ENCODE measurements at regions not wholly inside any gene's neighbourhood (a gene's known extent, or its start where the extent isn't known, plus 50 kb on each side); places are given as distances from the start of the nearest gene placed in this dataset.

GRCh38 chr4:8698341-8699062 is 105.9 kb downstream of the CPZ start:
- Histone ChIP-seq H3K36me3 (ENCODE audit: insufficient read depth, low read depth, low read length) (no peaks in the 10 kb centered on the region), H3K9ac (ENCODE audit: low read depth, low read length) (no peak overlapping the region), H3K9me3 (ENCODE audit: insufficient read depth, low read depth, low read length) (no peaks in the 10 kb centered on the region), H3K4me1 (ENCODE audit: insufficient read depth, low read length) (no peaks in the 10 kb centered on the region), H3K27me3 (ENCODE audit: insufficient read depth, low read length) (no peaks in the 10 kb centered on the region; the same call in 1 of the 2 replicates), H3K4me3 (ENCODE audit: low read length) (no peak overlapping the region), H3K27ac (ENCODE audit: low read length) (no peak overlapping the region)

- H3K4me1 ChIP-seq (ENCODE audit: insufficient read depth, low read length): no peaks in the 10 kb centered on the region
- H3K4me3 ChIP-seq (ENCODE audit: low read length): no peak overlapping the region
- H3K36me3 ChIP-seq (ENCODE audit: insufficient read depth, low read depth, low read length): no peaks in the 10 kb centered on the region
- H3K27ac ChIP-seq (ENCODE audit: low read length): no peak overlapping the region
- H3K9me3 ChIP-seq (ENCODE audit: insufficient read depth, low read depth, low read length): no peaks in the 10 kb centered on the region
- no peak overlapping the region for H3K9ac ChIP-seq (ENCODE audit: low read depth, low read length)
- no peaks in the 10 kb centered on the region; the same call in 1 of the 2 replicates for H3K27me3 ChIP-seq (ENCODE audit: insufficient read depth, low read length)
Measured at GRCh38 chr4:8697826-8698225, 105.3 kb downstream of the CPZ start.

GRCh38 chr4:8696369-8697127 is 104.0 kb downstream of the CPZ start:
- no peaks in the 10 kb centered on the region; the same call in 1 of the 2 replicates for H3K27me3 ChIP-seq (ENCODE audit: insufficient read depth, low read length)

GRCh38 chr4:8695237-8696219 is 103.0 kb downstream of the CPZ start:
- Histone ChIP-seq H3K4me3 (ENCODE audit: low read length) (no peak overlapping the region), H3K27me3 (ENCODE audit: insufficient read depth, low read length) (peaks cover 6% of the 10 kb centered on the region; the same call in 1 of the 2 replicates), H3K27ac (ENCODE audit: low read length) (no peak overlapping the region), H3K36me3 (ENCODE audit: insufficient read depth, low read depth, low read length) (no peaks in the 10 kb centered on the region), H3K4me1 (ENCODE audit: insufficient read depth, low read length) (no peaks in the 10 kb centered on the region), H3K9me3 (ENCODE audit: insufficient read depth, low read depth, low read length) (no peaks in the 10 kb centered on the region), H3K9ac (ENCODE audit: low read depth, low read length) (no peak overlapping the region)

More at GRCh38 chr4:8696369-8697127, 104.0 kb downstream of the CPZ start:
- Histone ChIP-seq H3K4me1 (ENCODE audit: insufficient read depth, low read length) (no peaks in the 10 kb centered on the region), H3K4me3 (ENCODE audit: low read length) (no peak overlapping the region), H3K9ac (ENCODE audit: low read depth, low read length) (no peak overlapping the region), H3K27ac (ENCODE audit: low read length) (no peak overlapping the region), H3K9me3 (ENCODE audit: insufficient read depth, low read depth, low read length) (no peaks in the 10 kb centered on the region), H3K36me3 (ENCODE audit: insufficient read depth, low read depth, low read length) (no peaks in the 10 kb centered on the region)

GRCh38 chr4:8694651-8695151 is 102.1 kb downstream of the CPZ start:
- Histone ChIP-seq H3K4me3 (ENCODE audit: low read length) (no peak overlapping the region), H3K27ac (ENCODE audit: low read length) (no peak overlapping the region), H3K4me1 (ENCODE audit: insufficient read depth, low read length) (no peaks in the 10 kb centered on the region), H3K36me3 (ENCODE audit: insufficient read depth, low read depth, low read length) (no peaks in the 10 kb centered on the region), H3K9ac (ENCODE audit: low read depth, low read length) (no peak overlapping the region), H3K9me3 (ENCODE audit: insufficient read depth, low read depth, low read length) (no peaks in the 10 kb centered on the region), H3K27me3 (ENCODE audit: insufficient read depth, low read length) (peaks cover 14% of the 10 kb centered on the region; the same call in 1 of the 2 replicates)

GRCh38 chr4:8694226-8694625 is 101.7 kb downstream of the CPZ start:
- H3K4me3 ChIP-seq (ENCODE audit: low read length): no peak overlapping the region
- H3K36me3 ChIP-seq (ENCODE audit: insufficient read depth, low read depth, low read length): no peaks in the 10 kb centered on the region
- H3K9ac ChIP-seq (ENCODE audit: low read depth, low read length): no peak overlapping the region
- no peak overlapping the region for H3K27ac ChIP-seq (ENCODE audit: low read length)
- H3K4me1 ChIP-seq (ENCODE audit: insufficient read depth, low read length): no peaks in the 10 kb centered on the region
- peaks cover 19% of the 10 kb centered on the region for H3K27me3 ChIP-seq (ENCODE audit: insufficient read depth, low read length)
- no peaks in the 10 kb centered on the region for H3K9me3 ChIP-seq (ENCODE audit: insufficient read depth, low read depth, low read length)

- no peaks in the 10 kb centered on the region for H3K4me1 ChIP-seq (ENCODE audit: insufficient read depth, low read length)
- no peak overlapping the region for H3K27ac ChIP-seq (ENCODE audit: low read length)
- no peaks in the 10 kb centered on the region for H3K9me3 ChIP-seq (ENCODE audit: insufficient read depth, low read depth, low read length)
- no peak overlapping the region for H3K4me3 ChIP-seq (ENCODE audit: low read length)
- H3K36me3 ChIP-seq (ENCODE audit: insufficient read depth, low read depth, low read length): no peaks in the 10 kb centered on the region
- peaks cover 49% of the 10 kb centered on the region for H3K27me3 ChIP-seq (ENCODE audit: insufficient read depth, low read length)
- no peak overlapping the region for H3K9ac ChIP-seq (ENCODE audit: low read depth, low read length)
Measured at GRCh38 chr4:8691151-8691775, 98.7 kb downstream of the CPZ start.

- H3K27ac ChIP-seq (ENCODE audit: low read length): no peak overlapping the region
- H3K36me3 ChIP-seq (ENCODE audit: insufficient read depth, low read depth, low read length): no peaks in the 10 kb centered on the region
- H3K27me3 ChIP-seq (ENCODE audit: insufficient read depth, low read length): peaks cover 56% of the 10 kb centered on the region
- H3K9me3 ChIP-seq (ENCODE audit: insufficient read depth, low read depth, low read length): no peaks in the 10 kb centered on the region
- no peaks in the 10 kb centered on the region for H3K4me1 ChIP-seq (ENCODE audit: insufficient read depth, low read length)
- H3K9ac ChIP-seq (ENCODE audit: low read depth, low read length): no peak overlapping the region
- H3K4me3 ChIP-seq (ENCODE audit: low read length): no peak overlapping the region
Measured at GRCh38 chr4:8690216-8691150, 97.9 kb downstream of the CPZ start.

- H3K27ac ChIP-seq (ENCODE audit: low read length): no peak overlapping the region
- peaks cover 64% of the 10 kb centered on the region for H3K27me3 ChIP-seq (ENCODE audit: insufficient read depth, low read length)
- no peak overlapping the region for H3K9ac ChIP-seq (ENCODE audit: low read depth, low read length)
- H3K4me3 ChIP-seq (ENCODE audit: low read length): no peak overlapping the region
- no peaks in the 10 kb centered on the region for H3K9me3 ChIP-seq (ENCODE audit: insufficient read depth, low read depth, low read length)
- H3K36me3 ChIP-seq (ENCODE audit: insufficient read depth, low read depth, low read length): no peaks in the 10 kb centered on the region
- H3K4me1 ChIP-seq (ENCODE audit: insufficient read depth, low read length): no peaks in the 10 kb centered on the region
Measured at GRCh38 chr4:8689741-8690140, 97.2 kb downstream of the CPZ start.

- Histone ChIP-seq H3K27me3 (ENCODE audit: insufficient read depth, low read length) (peaks cover 71% of the 10 kb centered on the region), H3K36me3 (ENCODE audit: insufficient read depth, low read depth, low read length) (no peaks in the 10 kb centered on the region), H3K9me3 (ENCODE audit: insufficient read depth, low read depth, low read length) (no peaks in the 10 kb centered on the region), H3K27ac (ENCODE audit: low read length) (no peak overlapping the region), H3K4me1 (ENCODE audit: insufficient read depth, low read length) (no peaks in the 10 kb centered on the region), H3K4me3 (ENCODE audit: low read length) (no peak overlapping the region), H3K9ac (ENCODE audit: low read depth, low read length) (no peak overlapping the region)
Measured at GRCh38 chr4:8688908-8689445, 96.4 kb downstream of the CPZ start.
